ENCODE measurements at regions not wholly inside any gene's neighbourhood (a gene's known extent, or its start where the extent isn't known, plus 50 kb on each side); places are given as distances from the start of the nearest gene placed in this dataset.

- H3K27me3 ChIP-seq (ENCODE audit: control insufficient read depth, insufficient read depth), result no peaks in the 10 kb centered on the region
- no peaks in the 10 kb centered on the region for H3K9me3 ChIP-seq (ENCODE audit: control insufficient read depth, low read length)
- no peak overlapping the region for H3K27ac ChIP-seq (ENCODE audit: low read length)
- no peaks in the 10 kb centered on the region for H3K4me1 ChIP-seq (ENCODE audit: control insufficient read depth, insufficient read depth, low read length)
- ATAC-seq (no peak), DNase-seq (no peak)
- intact Hi-C loops (cut with DNase I), result no loop called here
- WGBS, result 87% methylated on average over 2 of the region's 2 CpGs
- H3K4me3 ChIP-seq (ENCODE audit: low read length), result no peak overlapping the region
These were observed 59.2 kb upstream of the ETAA1 start for GRCh38 chr2:67337903-67338302.

- intact Hi-C loops (cut with DNase I), result no loop called here
- Histone ChIP-seq H3K27me3 (ENCODE audit: control insufficient read depth, insufficient read depth) (no peaks in the 10 kb centered on the region), H3K9me3 (ENCODE audit: control insufficient read depth, low read length) (no peaks in the 10 kb centered on the region), H3K4me3 (ENCODE audit: low read length) (no peak overlapping the region), H3K27ac (ENCODE audit: low read length) (no peak overlapping the region), H3K4me1 (ENCODE audit: control insufficient read depth, insufficient read depth, low read length) (no peaks in the 10 kb centered on the region)
- no peak for ATAC-seq
- WGBS, result 85% methylated on average over 3 of the region's 3 CpGs
- DNase-seq, result no peak
These were observed 58.4 kb upstream of the ETAA1 start for GRCh38 chr2:67338601-67339233.

- Histone ChIP-seq H3K4me1 (ENCODE audit: control insufficient read depth, insufficient read depth, low read length) (no peaks in the 10 kb centered on the region), H3K27me3 (ENCODE audit: control insufficient read depth, insufficient read depth) (no peaks in the 10 kb centered on the region), H3K9me3 (ENCODE audit: control insufficient read depth, low read length) (no peaks in the 10 kb centered on the region), H3K4me3 (ENCODE audit: low read length) (no peak overlapping the region), H3K27ac (ENCODE audit: low read length) (no peak overlapping the region)
- no peak for DNase-seq
- ATAC-seq, result no peak
- intact Hi-C loops (cut with DNase I), result no loop called here
- WGBS, result 57% methylated on average over 4 of the region's 4 CpGs
These were observed 57.8 kb upstream of the ETAA1 start for GRCh38 chr2:67339234-67339885.

- DNase-seq (peak in 2 of 3 donors; percentile 32 to 50), ATAC-seq (peak; percentile 88 to 92)
- Histone ChIP-seq H3K4me3 (ENCODE audit: low read length) (no peak overlapping the region), H3K27ac (ENCODE audit: low read length) (no peak overlapping the region), H3K27me3 (ENCODE audit: control insufficient read depth, insufficient read depth) (no peaks in the 10 kb centered on the region), H3K4me1 (ENCODE audit: control insufficient read depth, insufficient read depth, low read length) (no peaks in the 10 kb centered on the region), H3K9me3 (ENCODE audit: control insufficient read depth, low read length) (no peaks in the 10 kb centered on the region)
- WGBS, result 24% methylated on average over 7 of the region's 7 CpGs
- intact Hi-C loops (cut with DNase I), result no loop called here
These were observed 56.8 kb upstream of the ETAA1 start for GRCh38 chr2:67340133-67341011.

GRCh38 chr2:67341012-67341318 lies 56.2 kb upstream of the ETAA1 start:
- ATAC-seq (no peak), DNase-seq (no peak)
- H3K27ac ChIP-seq (ENCODE audit: low read length), result no peak overlapping the region
- H3K4me1 ChIP-seq (ENCODE audit: control insufficient read depth, insufficient read depth, low read length), result no peaks in the 10 kb centered on the region
- WGBS, result 80% methylated on average over 1 of the region's 1 CpG
- H3K27me3 ChIP-seq (ENCODE audit: control insufficient read depth, insufficient read depth), result no peaks in the 10 kb centered on the region
- no peaks in the 10 kb centered on the region for H3K9me3 ChIP-seq (ENCODE audit: control insufficient read depth, low read length)
- H3K4me3 ChIP-seq (ENCODE audit: low read length), result no peak overlapping the region
- intact Hi-C loops (cut with DNase I), result no loop called here

- no peak for DNase-seq
- no peak for ATAC-seq
- 87% methylated on average over 2 of the region's 2 CpGs for WGBS
- Histone ChIP-seq H3K4me1 (ENCODE audit: control insufficient read depth, insufficient read depth, low read length) (no peaks in the 10 kb centered on the region), H3K4me3 (ENCODE audit: low read length) (no peak overlapping the region), H3K27ac (ENCODE audit: low read length) (no peak overlapping the region), H3K27me3 (ENCODE audit: control insufficient read depth, insufficient read depth) (no peaks in the 10 kb centered on the region), H3K9me3 (ENCODE audit: control insufficient read depth, low read length) (no peaks in the 10 kb centered on the region)
- intact Hi-C loops (cut with DNase I), result no loop called here
These were observed 55.8 kb upstream of the ETAA1 start for GRCh38 chr2:67341336-67341735.

GRCh38 chr2:67342394-67342793 lies 54.7 kb upstream of the ETAA1 start:
- intact Hi-C loops (cut with DNase I), result no loop called here
- no peaks in the 10 kb centered on the region for H3K9me3 ChIP-seq (ENCODE audit: control insufficient read depth, low read length)
- DNase-seq (no peak), ATAC-seq (no peak)
- H3K27me3 ChIP-seq (ENCODE audit: control insufficient read depth, insufficient read depth), result no peaks in the 10 kb centered on the region
- H3K4me1 ChIP-seq (ENCODE audit: control insufficient read depth, insufficient read depth, low read length), result no peaks in the 10 kb centered on the region
- no peak overlapping the region for H3K4me3 ChIP-seq (ENCODE audit: low read length)
- 89% methylated on average over 3 of the region's 3 CpGs for WGBS
- H3K27ac ChIP-seq (ENCODE audit: low read length), result no peak overlapping the region

GRCh38 chr2:67346718-67347407 lies 50.3 kb upstream of the ETAA1 start:
- 74% methylated on average over 4 of the region's 4 CpGs for WGBS

More at GRCh38 chr2:67346718-67347407, 50.3 kb upstream of the ETAA1 start:
- ATAC-seq, result no peak
- no peak for DNase-seq
- intact Hi-C loops (cut with DNase I), result no loop called here
- Histone ChIP-seq H3K4me1 (ENCODE audit: control insufficient read depth, insufficient read depth, low read length) (no peaks in the 10 kb centered on the region), H3K27ac (ENCODE audit: low read length) (no peak overlapping the region), H3K9me3 (ENCODE audit: control insufficient read depth, low read length) (no peaks in the 10 kb centered on the region), H3K27me3 (ENCODE audit: control insufficient read depth, insufficient read depth) (no peaks in the 10 kb centered on the region), H3K4me3 (ENCODE audit: low read length) (no peak overlapping the region)

All from right cardiac atrium (tissue), 5 donors.